Calu3 (cell line): ENCODE measurements at regions not wholly inside any gene's neighbourhood (a gene's known extent, or its start where the extent isn't known, plus 50 kb on each side); places are given as distances from the start of the nearest gene placed in this dataset.

ENCODE experiments used
- BruUV-seq: library from RNA; stranded (reverse); fragments of 400-500 nt; replicated peaks from 2 replicates; lab custom pipeline; 2021; lab: Mats Ljungman, UMichigan
- CTCF ChIA-PET: fragments of 300-600 bp; sonication (Branson Sonifier 250); formaldehyde crosslinking; loops from one replicate; lab custom pipeline; 2022; ENCODE audit warnings: antibody characterized with exemption; lab: Charles Lee
- DNase-seq: peaks from one replicate; pipeline ENCODE4 v3.0.0; 2022
- H3K27ac Mint-ChIP-seq: one replicate; pipeline ENCODE4 v1.8.0; 2022; ENCODE audit warnings: mixed read lengths; ENCODE audit not compliant: unreplicated experiment
- H3K27me3 Mint-ChIP-seq: one replicate; pipeline ENCODE4 v1.8.0; 2022; ENCODE audit warnings: mixed read lengths; ENCODE audit not compliant: unreplicated experiment
- H3K36me3 Mint-ChIP-seq: one replicate; pipeline ENCODE4 v1.8.0; 2022; ENCODE audit warnings: mild to moderate bottlenecking, moderate library complexity, mixed read lengths; ENCODE audit not compliant: insufficient read depth, unreplicated experiment
- H3K4me1 Mint-ChIP-seq: one replicate; pipeline ENCODE4 v1.8.0; 2022; ENCODE audit warnings: mild to moderate bottlenecking, low read depth, mixed read lengths; ENCODE audit not compliant: unreplicated experiment
- H3K4me3 Mint-ChIP-seq: one replicate; pipeline ENCODE4 v1.8.0; 2022; ENCODE audit warnings: mild to moderate bottlenecking, low read depth, moderate library complexity, mixed read lengths; ENCODE audit not compliant: unreplicated experiment
- H3K9me3 Mint-ChIP-seq: one replicate; pipeline ENCODE4 v1.8.0; 2022; ENCODE audit warnings: low read depth, mixed read lengths; ENCODE audit not compliant: unreplicated experiment
- CTCF ChIP-seq: fragments of 200-600 bp; IDR thresholded peaks from one replicate; pipeline ENCODE4 v1.8.0; 2022; ENCODE audit warnings: antibody characterized with exemption; ENCODE audit not compliant: unreplicated experiment
- intact Hi-C: fragments of 100-400 bp; cut with micrococcal nuclease; formaldehyde crosslinking; loops from one replicate; pipeline ENCODE4 v1.10.0; 2022; ENCODE audit not compliant: unreplicated experiment

GRCh38 chr14:62209287-62209899 lies 447.2 kb downstream of the SNAPC1 start:
- TF ChIP-seq CTCF: no peak
- intact Hi-C loops: no loop called here
- H3K4me1 Mint-ChIP-seq: no peaks in the 10 kb centered on the region
- no peak overlapping the region for H3K4me3 Mint-ChIP-seq
- H3K36me3 Mint-ChIP-seq: no peaks in the 10 kb centered on the region
- no peak overlapping the region for H3K27ac Mint-ChIP-seq
- CTCF ChIA-PET: no interaction called here
- DNase-seq: no peak
- peaks cover 28% of the 10 kb centered on the region for H3K27me3 Mint-ChIP-seq
- BruUV-seq: no TSS peak
- peaks cover 6% of the 10 kb centered on the region for H3K9me3 Mint-ChIP-seq

- no peak for DNase-seq
- BruUV-seq: no TSS peak
- peaks cover 20% of the 10 kb centered on the region for H3K27me3 Mint-ChIP-seq
These were observed 451.3 kb downstream of the SNAPC1 start for GRCh38 chr14:62213516-62213915.

GRCh38 chr14:62216121-62216520 lies 453.9 kb downstream of the SNAPC1 start:
- BruUV-seq: no TSS peak
- H3K4me3 Mint-ChIP-seq: no peak overlapping the region
- no peaks in the 10 kb centered on the region for H3K4me1 Mint-ChIP-seq
- H3K36me3 Mint-ChIP-seq: no peaks in the 10 kb centered on the region
- CTCF ChIA-PET: no interaction called here
- intact Hi-C loops: no loop called here
- peaks cover 3% of the 10 kb centered on the region for H3K9me3 Mint-ChIP-seq
- no peak overlapping the region for H3K27ac Mint-ChIP-seq
- peaks cover 20% of the 10 kb centered on the region for H3K27me3 Mint-ChIP-seq
- TF ChIP-seq CTCF: no peak
- no peak for DNase-seq

More at GRCh38 chr14:62213516-62213915, 451.3 kb downstream of the SNAPC1 start:
- no peak for TF ChIP-seq CTCF
- H3K27ac Mint-ChIP-seq: no peak overlapping the region
- CTCF ChIA-PET: no interaction called here
- no peaks in the 10 kb centered on the region for H3K36me3 Mint-ChIP-seq
- no peak overlapping the region for H3K4me3 Mint-ChIP-seq
- no peaks in the 10 kb centered on the region for H3K4me1 Mint-ChIP-seq
- intact Hi-C loops: no loop called here
- peaks cover 3% of the 10 kb centered on the region for H3K9me3 Mint-ChIP-seq

GRCh38 chr14:62234849-62235248 lies 472.6 kb downstream of the SNAPC1 start:
- Mint-ChIP-seq H3K27ac (no peak overlapping the region), H3K9me3 (peaks cover 12% of the 10 kb centered on the region), H3K27me3 (no peaks in the 10 kb centered on the region), H3K4me3 (no peak overlapping the region), H3K4me1 (no peaks in the 10 kb centered on the region), H3K36me3 (no peaks in the 10 kb centered on the region)
- CTCF ChIA-PET: interaction anchor here (0.6 kb wide), 1 partner anchor 1159 kb away, joined by 3 read pairs; no protein-coding TSS in a partner anchor
- no TSS peak for BruUV-seq
- DNase-seq: no peak
- intact Hi-C loops: no loop called here
- no peak for TF ChIP-seq CTCF
